Skeletal muscle satellite cell (primary cell): ENCODE measurements at regions not wholly inside any gene's neighbourhood (a gene's known extent, or its start where the extent isn't known, plus 50 kb on each side); places are given as distances from the start of the nearest gene placed in this dataset.

Source experiments
- H3K27me3 ChIP-seq: 2 replicates; pipeline ENCODE4 v1.7.0; 2013; ENCODE audit warnings: low read length; ENCODE audit not compliant: control insufficient read depth, insufficient read depth
- H3K36me3 ChIP-seq: 2 replicates; pipeline ENCODE4 v1.7.0; 2013; ENCODE audit warnings: mild to moderate bottlenecking, control low read depth, low read length; ENCODE audit not compliant: insufficient read depth
- H3K4me1 ChIP-seq: 2 replicates; pipeline ENCODE4 v1.7.0; 2013; ENCODE audit warnings: low read length; ENCODE audit not compliant: control insufficient read depth, insufficient read depth
- H3K4me2 ChIP-seq: 2 replicates; pipeline ENCODE4 v1.7.0; 2013; ENCODE audit warnings: mild to moderate bottlenecking, low read length
- H3K4me3 ChIP-seq: 2 replicates; pipeline ENCODE4 v1.7.0; 2013; ENCODE audit warnings: low read length
- H3K9ac ChIP-seq: 2 replicates; pipeline ENCODE4 v1.7.0; 2013; ENCODE audit warnings: mild to moderate bottlenecking, low read depth, low read length, moderate library complexity
- H3K9me3 ChIP-seq: replicated peaks from 2 replicates; pipeline ENCODE4 v1.7.0; 2013; ENCODE audit warnings: mild to moderate bottlenecking, control low read depth, low read length

DNA sequence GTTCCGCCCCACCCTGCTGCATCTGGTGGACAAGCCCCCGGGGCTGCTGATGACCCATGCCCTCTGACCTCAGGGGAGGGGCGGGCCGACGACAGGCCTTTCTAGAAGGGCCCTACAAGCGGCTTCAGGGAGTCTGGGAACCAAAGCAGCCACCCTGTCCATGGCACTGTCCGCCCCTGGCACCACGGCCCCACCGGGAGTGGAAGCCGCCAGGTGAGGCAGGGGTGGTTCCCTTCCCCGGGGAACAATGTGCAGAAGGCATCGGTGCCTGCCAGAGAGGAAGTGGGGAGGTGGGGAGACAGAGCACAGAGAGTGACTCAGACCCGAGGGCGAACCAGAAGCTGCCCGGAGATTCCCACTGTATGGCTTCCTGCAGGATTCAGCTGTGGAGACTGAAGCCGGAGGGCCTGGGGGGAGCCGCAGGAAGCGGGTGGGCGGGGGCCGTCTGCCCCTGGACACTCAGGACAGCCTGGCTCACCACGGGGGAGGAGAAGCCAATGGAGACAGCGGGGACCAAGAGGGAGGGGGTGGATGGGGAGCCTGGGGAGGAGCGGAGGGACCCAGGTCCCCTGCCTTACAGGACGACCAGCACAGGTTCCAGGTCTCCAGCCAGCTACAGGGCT lies 134.0 kb downstream of the TPRA1 start:
- H3K9ac ChIP-seq: peak overlapping the region; percentile 43
- peak overlapping the region; percentile 60 for H3K4me3 ChIP-seq
- H3K27me3 ChIP-seq: peaks cover 52% of the 10 kb centered on the region
- H3K36me3 ChIP-seq: no peaks in the 10 kb centered on the region
- no peaks in the 10 kb centered on the region for H3K9me3 ChIP-seq
- H3K4me2 ChIP-seq: peak overlapping the region; percentile 96
- peaks cover 20% of the 10 kb centered on the region for H3K4me1 ChIP-seq

DNA sequence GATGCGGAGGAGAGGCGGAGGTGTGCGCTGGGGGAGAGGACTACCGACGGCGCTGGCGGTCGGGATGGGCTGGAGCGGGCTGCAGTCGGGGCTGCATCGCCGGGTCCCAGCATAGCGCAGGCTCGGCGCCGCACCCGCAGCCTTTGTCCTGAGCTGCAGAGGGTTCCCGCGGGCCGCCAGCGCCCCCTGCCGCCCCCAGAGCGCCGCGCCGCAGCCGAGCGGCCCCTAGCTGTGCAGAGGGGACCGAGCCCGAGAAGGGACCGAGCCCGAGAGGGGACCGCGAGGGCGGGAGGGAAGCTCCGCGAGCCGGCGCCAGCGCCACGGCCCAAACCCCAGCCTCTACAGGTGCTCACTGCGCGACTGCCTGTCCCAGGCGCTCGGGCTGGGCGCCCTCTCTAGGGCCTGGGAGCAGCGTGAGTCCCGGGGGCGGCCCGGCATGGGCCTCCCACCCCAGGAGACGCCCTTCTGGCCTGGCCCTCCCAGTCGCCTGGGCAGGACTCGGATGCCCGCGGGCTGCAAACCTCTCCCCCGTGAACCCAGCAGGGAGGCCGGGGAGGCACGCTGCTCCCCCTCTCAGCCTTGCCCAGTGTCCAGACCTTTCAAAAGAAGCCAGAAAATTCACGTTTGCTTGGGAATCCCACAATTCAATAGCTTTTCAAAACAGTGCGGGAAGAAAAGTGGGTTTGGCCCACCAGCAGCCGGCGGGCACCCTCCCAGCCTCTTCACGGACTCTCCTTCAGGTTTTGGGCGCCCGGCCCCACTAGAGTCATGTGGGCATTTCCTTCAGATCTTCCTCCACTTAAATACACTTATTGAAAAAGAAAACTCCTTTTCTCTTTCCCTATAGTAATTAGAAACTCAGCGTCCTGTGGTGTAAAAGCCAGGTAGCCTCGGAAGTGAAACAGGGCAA lies 134.7 kb downstream of the TPRA1 start:
- peak overlapping the region; percentile 49 for H3K9ac ChIP-seq
- no peaks in the 10 kb centered on the region for H3K9me3 ChIP-seq
- no peaks in the 10 kb centered on the region for H3K36me3 ChIP-seq
- peaks cover 20% of the 10 kb centered on the region for H3K4me1 ChIP-seq
- H3K4me2 ChIP-seq: peak overlapping the region; percentile 96
- peak overlapping the region; percentile 67 for H3K4me3 ChIP-seq
- H3K27me3 ChIP-seq: peaks cover 53% of the 10 kb centered on the region

DNA sequence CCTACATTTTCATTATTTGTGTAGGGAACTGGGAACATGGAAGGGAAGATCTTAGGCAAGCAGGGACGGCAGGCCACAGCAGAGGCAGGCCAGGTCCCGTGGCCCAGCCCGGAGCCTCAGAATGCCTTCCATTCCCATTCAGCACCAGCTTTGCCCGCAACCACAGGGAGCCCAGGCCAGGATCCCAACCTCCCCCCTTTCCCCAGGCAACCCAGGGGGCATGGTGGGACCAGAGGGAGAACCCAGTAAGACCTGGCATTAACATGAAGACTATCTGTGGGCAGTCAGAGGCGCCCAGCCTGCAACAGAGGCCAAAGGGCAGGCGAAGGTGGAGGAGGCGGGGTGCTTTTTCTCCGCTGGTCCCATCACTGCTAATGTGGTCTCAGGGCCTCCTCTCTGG lies 135.6 kb downstream of the TPRA1 start:
- Histone ChIP-seq H3K27me3 (peaks cover 58% of the 10 kb centered on the region), H3K4me3 (no peak overlapping the region), H3K9ac (no peak overlapping the region), H3K4me2 (peak overlapping the region; percentile 96), H3K4me1 (peaks cover 20% of the 10 kb centered on the region), H3K36me3 (no peaks in the 10 kb centered on the region), H3K9me3 (no peaks in the 10 kb centered on the region)

DNA sequence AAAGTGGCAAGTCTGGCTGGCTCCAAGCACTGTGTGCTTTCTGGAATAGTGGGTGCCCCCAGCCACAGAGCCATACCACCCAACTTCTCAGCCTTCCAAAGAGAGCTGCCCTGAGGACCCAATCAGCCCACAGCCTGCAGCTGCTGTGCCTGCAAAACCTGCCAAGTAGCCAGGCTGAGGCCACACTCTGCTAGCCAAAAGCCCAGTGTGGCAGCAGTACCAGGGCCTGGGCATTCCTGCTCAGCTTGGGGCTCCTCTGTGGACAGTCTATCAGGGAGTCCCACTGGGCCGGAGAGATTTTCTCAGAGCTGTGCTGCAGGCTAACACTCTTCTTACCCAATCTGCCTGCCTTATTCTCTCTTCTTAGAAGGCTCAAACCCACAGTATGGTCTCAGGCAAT lies 136.5 kb downstream of the TPRA1 start:
- Histone ChIP-seq H3K4me3 (no peak overlapping the region), H3K9ac (no peak overlapping the region), H3K27me3 (peaks cover 56% of the 10 kb centered on the region), H3K4me1 (peaks cover 20% of the 10 kb centered on the region), H3K9me3 (no peaks in the 10 kb centered on the region), H3K4me2 (no peak overlapping the region), H3K36me3 (no peaks in the 10 kb centered on the region)

DNA sequence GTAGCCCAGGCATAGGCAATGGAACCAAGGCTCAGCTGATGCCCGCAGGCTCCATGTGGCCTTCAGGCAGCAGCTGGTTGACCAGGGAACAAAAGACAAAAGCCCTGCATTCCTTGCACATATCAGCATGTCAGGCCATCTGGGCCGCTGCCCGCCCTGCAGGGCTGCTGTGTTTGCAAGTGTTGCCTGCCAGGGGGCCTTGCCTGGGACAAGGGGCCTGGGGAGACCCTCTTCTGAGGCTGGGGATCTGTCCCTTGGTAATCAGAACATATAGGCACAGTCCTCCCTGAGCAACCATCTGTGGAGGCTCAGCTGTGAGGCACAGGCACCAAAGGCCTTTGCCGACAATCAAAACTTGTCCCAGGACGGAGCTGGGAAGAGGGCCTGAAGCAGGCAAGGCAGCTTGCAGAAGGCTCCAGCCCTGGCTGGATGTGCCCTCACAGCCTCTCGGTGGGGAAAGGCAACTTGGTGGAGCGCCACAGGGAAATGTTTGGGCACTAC lies 138.2 kb downstream of the TPRA1 start:
- no peak overlapping the region for H3K4me2 ChIP-seq
- no peaks in the 10 kb centered on the region for H3K36me3 ChIP-seq
- no peak overlapping the region for H3K4me3 ChIP-seq
- H3K27me3 ChIP-seq: peaks cover 45% of the 10 kb centered on the region
- no peak overlapping the region for H3K9ac ChIP-seq
- no peaks in the 10 kb centered on the region for H3K9me3 ChIP-seq
- H3K4me1 ChIP-seq: peaks cover 20% of the 10 kb centered on the region

DNA sequence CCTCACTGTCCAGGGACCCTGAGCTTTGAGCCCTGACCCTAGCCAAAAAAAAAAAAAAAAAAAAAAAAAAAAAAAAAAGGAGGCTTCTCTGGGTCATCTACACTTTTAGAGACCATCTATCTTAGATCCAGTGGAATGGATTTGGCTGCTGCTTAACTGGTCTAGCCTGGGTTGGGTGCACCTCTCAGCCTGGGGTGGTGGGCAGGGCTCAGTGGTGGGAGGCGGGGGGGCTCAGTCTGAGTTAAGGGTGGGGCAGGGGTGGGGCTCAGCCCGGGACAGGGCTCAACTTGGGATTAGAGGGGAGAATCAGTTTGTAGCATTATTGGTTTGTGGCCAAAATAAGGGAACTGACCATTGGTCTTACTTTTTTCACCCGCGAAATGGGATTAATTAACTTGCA lies 139.2 kb downstream of the TPRA1 start:
- no peak overlapping the region for H3K4me3 ChIP-seq
- peaks cover 45% of the 10 kb centered on the region for H3K27me3 ChIP-seq
- H3K36me3 ChIP-seq: no peaks in the 10 kb centered on the region

DNA sequence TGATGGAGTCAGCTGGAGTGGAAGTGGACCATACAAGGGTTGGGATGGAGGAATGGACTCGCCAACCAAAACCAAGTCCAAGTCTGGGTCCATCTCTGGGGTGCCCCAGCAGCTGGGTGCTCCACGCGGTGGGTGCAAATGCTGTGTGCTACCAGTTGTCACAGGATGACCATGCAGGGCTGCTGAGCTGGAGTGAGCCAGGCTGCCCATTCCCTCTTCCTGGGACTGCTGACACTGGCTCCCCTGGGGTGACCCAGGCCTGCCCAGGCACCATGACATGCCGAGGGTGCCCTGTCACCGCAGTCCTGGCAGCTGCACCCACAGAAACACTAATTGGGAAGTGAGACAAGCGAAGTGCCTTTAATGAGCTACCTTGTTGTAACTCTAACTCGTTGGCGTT lies 140.2 kb downstream of the TPRA1 start:
- Histone ChIP-seq H3K27me3 (peaks cover 44% of the 10 kb centered on the region), H3K9me3 (no peaks in the 10 kb centered on the region), H3K9ac (no peak overlapping the region), H3K36me3 (no peaks in the 10 kb centered on the region), H3K4me2 (no peak overlapping the region), H3K4me3 (no peak overlapping the region), H3K4me1 (peaks cover under 1% of the 10 kb centered on the region)

More for the DNA sequence above, 139.2 kb downstream of the TPRA1 start:
- no peaks in the 10 kb centered on the region for H3K9me3 ChIP-seq
- H3K4me2 ChIP-seq: no peak overlapping the region
- H3K4me1 ChIP-seq: peaks cover 10% of the 10 kb centered on the region
- H3K9ac ChIP-seq: no peak overlapping the region

DNA sequence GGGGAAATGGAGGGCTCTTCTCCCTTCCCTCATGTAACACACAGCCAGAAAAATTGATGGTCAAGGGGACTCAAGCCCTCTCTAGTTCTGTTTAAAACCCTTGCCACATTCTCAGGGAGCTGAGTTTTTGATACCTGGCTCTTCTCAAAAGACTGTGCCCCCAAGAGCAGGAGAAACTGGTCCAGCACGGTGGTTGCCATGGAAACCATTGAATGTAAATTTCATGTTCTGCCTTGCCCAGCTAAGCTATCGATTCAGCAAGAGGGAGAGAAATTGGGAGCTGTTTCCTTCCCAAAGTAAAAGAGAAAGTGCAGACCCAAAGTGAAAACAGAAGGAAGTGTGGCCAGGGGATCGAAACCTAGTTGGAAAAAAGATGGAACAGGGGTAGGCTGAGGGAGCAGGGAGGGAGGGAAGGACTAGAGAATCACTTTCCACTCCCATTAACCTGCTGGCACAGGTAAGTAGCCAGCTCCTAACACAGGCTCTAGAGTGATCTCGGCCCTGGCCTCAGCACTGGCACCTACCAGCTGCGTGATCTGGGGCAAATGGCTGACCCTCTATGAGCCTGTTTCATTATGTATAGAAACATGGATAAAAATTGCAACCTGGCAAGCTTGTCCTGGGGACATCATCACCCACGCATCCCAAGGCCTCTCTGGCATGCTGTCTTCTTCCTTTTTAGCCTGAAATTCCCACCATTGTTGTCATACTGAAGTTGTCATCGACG lies 140.9 kb downstream of the TPRA1 start:
- Histone ChIP-seq H3K36me3 (no peaks in the 10 kb centered on the region), H3K4me2 (no peak overlapping the region), H3K4me3 (no peak overlapping the region), H3K9me3 (no peaks in the 10 kb centered on the region), H3K4me1 (no peaks in the 10 kb centered on the region), H3K27me3 (peaks cover 38% of the 10 kb centered on the region), H3K9ac (no peak overlapping the region)

DNA sequence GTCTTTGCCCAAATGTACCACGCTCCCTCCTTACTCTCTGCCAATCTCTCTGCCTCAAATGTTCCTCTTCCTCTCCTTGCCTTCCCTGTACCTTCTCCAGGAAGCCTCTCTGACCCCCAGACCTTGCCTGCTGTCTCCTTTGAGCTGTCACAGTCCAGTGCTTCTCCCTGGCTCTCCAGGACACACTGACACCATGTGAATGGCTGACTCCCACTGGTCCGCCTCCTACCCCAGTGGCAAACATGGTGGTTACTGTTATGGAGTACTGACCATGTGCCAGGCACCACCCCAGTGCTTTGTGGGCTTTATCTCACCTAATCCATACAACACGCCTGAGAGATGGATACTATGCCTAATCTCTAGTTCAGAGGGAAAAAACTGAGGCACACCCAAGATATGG lies 141.9 kb downstream of the TPRA1 start:
- Histone ChIP-seq H3K4me2 (no peak overlapping the region), H3K4me3 (no peak overlapping the region), H3K27me3 (peaks cover 29% of the 10 kb centered on the region), H3K36me3 (no peaks in the 10 kb centered on the region), H3K9me3 (no peaks in the 10 kb centered on the region), H3K9ac (no peak overlapping the region), H3K4me1 (no peaks in the 10 kb centered on the region)

DNA sequence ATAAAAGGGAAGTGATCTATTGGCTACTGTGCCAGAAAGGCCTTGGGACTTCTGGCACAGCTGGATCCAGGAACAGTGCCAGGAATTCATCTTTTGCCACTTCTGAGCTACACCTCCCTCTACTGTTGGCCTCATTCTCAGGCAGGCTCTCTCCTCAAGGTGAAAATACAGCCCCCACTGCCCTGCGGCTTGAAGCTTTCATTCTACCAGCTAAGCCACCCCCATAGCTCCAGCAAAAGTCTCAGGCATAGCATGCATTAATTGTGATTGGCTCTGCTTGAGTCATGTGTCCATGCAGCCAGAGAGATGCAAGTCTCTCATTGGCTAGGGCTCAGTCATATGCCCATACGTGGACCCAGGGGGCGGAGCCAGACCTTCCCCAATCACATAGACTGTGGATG lies 142.4 kb downstream of the TPRA1 start:
- no peaks in the 10 kb centered on the region for H3K36me3 ChIP-seq
- no peak overlapping the region for H3K4me2 ChIP-seq
- no peak overlapping the region for H3K4me3 ChIP-seq
- peaks cover 24% of the 10 kb centered on the region for H3K27me3 ChIP-seq
- H3K9ac ChIP-seq: no peak overlapping the region
- no peaks in the 10 kb centered on the region for H3K4me1 ChIP-seq
- no peaks in the 10 kb centered on the region for H3K9me3 ChIP-seq

DNA sequence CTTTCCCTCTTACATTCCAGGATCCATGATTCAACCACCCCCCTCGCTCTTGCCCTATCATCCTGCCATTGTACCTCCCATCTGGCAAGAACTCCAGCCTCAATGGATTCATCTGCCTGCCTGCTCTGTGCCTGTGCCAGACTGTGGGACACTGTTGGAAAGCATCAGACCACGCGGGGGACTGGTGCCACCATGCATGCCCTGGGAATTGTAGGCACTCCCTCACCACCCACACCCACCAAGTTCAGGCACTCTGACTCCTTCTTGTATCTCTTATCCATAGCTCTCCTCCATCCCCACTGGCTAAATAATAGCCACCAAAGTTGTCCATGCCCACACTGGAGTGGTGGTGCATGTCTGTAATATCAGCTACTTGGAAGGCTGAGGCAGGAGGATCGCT lies 143.8 kb downstream of the TPRA1 start:
- Histone ChIP-seq H3K27me3 (peaks cover 19% of the 10 kb centered on the region), H3K4me1 (no peaks in the 10 kb centered on the region), H3K4me2 (no peak overlapping the region), H3K4me3 (no peak overlapping the region), H3K36me3 (no peaks in the 10 kb centered on the region), H3K9ac (no peak overlapping the region), H3K9me3 (no peaks in the 10 kb centered on the region)
